Amygdala (tissue), 56 donors: ENCODE measurements at regions not wholly inside any gene's neighbourhood (a gene's known extent, or its start where the extent isn't known, plus 50 kb on each side); places are given as distances from the start of the nearest gene placed in this dataset.
A peak's percentile ranks its signal among the peaks of the same experiment; 100 is the strongest.
"Not testable (repeated sequence)": the region's sequence is repeated elsewhere in the genome, so short reads cannot be mapped to it uniquely, and the experiment has no call there.

Experiments used
- DNase-seq, 56 donors: peaks; one replicate each; lab custom pipeline; 2025; lab: John Stamatoyannopoulos, UW

DNA sequence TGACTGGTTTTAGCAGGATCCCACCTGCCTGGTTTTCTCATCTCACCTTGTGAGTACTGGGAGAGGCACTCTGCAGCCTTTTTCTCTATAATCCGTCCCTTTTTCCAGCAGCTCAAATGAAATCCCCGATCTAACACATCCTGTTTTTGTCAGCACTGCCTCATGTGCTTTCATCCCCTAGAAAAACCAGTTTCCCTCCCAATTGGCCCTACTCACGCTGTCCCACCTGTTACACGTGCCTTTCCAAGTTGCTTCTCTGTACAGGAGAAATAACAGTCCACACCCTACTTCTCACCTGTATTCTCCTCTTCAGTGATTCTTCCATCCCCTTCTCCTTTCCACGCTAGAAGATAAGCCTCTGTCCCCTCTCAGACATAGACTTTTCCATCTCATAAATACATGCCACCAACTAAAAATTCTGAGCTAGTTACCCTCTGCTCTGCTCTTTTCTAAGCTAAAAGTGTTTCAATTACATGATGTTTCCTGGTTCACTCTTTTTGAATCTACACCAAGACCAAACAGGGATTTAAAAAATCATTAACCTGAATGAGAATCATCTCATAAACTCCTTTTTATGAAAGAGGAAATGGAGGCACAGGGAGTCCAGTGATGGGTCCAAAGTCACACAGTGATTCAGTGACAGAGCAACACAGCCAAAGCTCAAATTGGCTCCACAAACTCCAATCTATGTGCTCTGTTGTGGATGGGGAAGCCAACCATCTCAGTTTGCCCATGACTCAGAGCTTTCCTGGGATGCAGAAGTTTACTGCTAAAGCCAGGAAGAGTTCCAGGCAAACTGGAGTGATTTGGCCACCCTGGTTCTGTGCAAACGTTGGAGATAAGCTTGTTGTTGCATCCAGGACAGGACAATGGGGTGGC, 240.0 kb upstream of the TMEM132C start:
- DNase-seq = no peak

GRCh38 chr12:128033473-128033872, 233.5 kb upstream of the TMEM132C start:
- no peak for DNase-seq

- no peak for DNase-seq
Measured at GRCh38 chr12:128040971-128041370, 226.0 kb upstream of the TMEM132C start.

- DNase-seq = not testable (repeated sequence)
Measured at GRCh38 chr12:128042283-128042682, 224.7 kb upstream of the TMEM132C start.

DNA sequence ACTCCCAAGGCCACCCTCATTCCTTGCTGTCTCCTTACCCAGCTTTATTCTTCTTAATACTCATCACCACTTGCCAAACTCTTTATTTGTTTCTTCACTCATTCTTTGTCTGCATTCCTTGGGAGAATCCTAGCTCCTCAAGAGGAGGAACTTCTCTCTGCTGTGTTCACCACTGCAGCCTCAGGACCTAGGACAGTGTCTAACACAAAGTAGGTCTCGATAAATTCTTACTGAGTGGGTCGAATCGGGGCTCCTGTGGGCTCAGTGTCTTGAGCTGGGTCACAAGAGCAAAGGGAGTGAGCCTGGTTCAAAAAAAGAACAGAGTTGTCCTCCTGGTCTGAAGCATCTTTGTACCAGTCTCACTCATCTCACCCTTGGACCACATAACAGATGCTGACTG, 224.1 kb upstream of the TMEM132C start:
- no peak for DNase-seq

GRCh38 chr12:128043317-128043716, 223.7 kb upstream of the TMEM132C start:
- DNase-seq = no peak

DNA sequence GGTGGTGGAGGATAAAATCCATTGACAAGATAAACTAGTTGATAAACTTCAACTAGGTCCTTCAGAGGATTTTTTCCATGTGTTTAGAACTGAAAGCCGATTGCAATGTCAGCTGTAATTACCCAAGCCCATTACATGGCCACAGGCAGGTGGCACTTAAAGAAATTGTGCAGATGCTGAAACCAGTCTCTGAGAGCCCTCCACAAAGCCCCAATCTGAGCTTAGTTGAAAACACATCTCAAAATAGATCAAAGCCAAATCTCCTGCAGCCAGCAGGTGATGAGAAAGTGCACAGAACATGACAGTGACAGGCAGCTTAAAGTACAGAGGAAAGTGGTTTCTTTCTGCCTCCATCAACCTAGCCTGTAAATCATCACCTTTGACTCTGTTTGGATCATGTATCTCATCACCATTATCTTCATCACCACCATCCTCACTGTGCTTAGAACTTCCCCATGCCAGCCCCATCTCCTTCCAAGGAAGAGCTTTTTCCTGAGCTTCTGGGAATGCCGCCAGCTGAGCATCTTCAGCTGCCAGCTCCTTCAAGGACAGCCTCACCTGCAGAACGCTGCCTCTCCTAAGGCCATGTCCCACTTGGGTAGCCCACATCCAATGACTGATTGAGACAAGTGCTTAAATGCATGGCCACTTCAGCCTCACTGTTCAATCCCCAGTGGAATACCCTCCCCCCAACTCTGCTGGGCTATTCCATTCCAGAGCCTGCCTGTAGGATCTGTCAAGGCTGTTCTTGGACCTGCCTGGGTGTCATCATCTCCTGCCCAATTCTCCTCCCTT, 219.5 kb upstream of the TMEM132C start:
- no peak for DNase-seq

- DNase-seq = no peak
Measured at GRCh38 chr12:128052331-128052730, 214.6 kb upstream of the TMEM132C start.

DNA sequence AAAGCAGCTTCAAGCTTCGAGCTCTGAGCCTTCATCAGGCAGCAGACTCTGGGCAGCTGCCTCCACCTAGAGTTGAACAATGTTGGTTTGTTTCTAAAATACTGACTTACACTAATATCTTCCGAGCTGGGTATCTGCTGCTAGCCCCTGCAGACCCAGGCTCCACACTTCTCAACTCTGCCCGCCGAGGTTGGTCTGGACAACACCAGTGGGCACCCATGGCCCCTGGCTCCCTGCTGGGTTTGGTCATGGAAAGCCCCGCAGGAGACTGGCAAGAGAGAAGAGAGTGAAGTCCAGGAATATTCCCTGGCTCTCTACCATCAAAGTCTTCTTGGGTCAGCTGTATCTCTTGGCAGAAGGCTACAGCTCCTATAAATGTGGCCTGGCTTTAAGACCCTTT, 214.2 kb upstream of the TMEM132C start:
- DNase-seq = no peak

DNA sequence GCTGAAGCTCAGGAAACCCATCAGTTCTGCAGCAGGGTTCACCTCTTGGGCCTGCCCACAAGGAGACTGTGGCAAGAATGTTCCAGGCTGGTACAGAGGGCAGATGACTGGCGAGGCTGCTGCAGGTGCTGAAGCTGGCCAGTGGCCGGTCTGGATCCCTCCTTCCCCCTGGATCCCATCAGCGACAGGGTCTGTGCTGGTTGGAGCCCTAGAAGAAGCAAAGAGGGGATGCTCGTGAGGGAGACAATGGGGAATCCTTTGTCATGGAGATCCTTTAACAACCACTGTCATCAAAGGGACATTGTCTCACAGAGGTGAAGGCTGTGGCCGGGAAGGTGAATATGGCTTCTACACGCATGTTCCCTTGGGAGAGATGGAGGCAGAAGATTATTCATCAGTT, 211.4 kb upstream of the TMEM132C start:
- no peak for DNase-seq

DNA sequence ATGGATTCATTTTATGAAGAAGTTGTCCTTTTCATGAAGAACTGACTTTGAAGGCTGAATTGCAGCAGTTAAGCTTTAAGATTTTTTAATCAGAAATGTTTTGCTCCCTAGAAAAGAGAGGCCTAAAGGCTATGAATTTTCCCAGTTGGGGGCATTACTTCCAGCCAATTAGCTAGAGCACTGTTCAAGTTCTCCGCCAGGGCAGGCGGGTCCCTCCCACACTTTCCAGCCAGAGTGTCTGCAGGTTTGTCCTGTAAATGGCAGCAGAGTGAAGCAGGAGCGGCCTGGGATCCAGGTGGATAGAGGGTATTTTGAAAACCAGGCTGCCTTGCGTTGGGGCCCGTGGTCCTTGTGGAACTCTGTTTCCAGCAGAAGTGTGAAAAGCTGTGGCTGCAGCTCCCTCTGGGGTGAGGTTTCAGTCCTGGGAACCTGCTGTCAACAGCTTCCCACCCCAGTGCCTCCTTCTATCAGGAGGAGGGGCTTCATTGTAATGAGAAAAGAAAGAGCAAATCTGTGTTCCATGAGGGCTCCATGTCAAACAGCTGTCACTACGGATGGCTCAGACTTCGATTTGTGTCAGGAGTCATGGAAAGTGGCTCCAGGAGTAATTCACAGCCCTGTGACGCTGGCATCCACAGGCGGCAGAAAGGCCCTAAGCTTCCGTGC, 210.7 kb upstream of the TMEM132C start:
- no peak for DNase-seq

DNA sequence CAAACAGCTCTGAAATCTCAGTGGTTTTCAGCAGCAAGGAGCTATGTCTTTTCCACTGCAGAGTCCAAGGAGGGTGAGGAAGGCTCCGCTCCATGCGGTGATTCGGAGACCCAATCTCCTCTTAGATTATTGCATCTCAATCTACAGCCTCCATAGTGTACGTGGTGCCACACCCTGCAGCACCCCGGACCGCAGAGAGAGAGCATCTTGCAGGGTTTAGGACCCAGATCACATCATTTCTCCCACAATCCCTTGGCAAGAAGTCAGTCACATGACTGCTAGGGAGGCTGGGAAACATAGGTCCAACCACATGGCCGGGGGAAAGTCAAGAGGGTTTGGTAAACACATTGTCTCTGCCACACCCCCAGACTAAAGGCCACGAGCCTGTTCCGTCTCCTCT, 209.4 kb upstream of the TMEM132C start:
- DNase-seq = no peak

DNA sequence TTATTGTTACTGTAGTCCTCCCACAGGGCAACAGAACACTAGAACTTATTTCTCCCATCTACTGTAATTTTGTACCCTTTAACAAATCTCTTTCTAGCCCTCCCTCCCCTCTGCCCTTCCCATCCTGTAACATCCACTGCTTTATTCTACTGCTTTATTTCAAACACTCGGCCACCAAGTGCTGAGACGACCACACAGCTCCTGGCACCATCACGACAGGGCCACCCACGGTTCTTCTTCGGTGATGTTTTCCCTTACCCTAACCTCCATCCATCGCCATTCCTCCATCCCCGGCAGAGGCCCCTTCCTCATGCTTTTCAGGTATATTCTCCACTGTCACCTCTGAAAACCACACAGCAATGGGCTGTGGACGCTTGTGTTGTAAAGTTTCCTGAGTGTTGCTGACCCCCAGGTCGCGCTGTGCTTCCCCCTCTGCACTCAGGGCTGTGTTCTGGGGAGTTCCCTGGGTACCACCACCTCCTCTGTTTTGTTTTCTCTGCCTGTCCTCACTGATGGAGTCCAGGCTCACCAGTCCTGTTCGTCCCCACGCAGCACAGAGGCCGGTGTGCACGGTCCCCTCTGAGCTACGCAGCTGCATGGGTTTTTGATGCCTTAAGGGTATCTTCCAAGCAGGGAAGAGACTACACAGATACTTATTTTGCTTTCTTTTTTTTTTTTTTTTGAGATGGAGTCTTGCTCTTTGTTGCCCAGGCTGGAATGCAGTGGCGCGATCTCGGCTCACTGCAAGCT, 207.2 kb upstream of the TMEM132C start:
- no peak for DNase-seq

- no peak for DNase-seq
Measured at GRCh38 chr12:128068211-128068610, 198.8 kb upstream of the TMEM132C start.

DNA sequence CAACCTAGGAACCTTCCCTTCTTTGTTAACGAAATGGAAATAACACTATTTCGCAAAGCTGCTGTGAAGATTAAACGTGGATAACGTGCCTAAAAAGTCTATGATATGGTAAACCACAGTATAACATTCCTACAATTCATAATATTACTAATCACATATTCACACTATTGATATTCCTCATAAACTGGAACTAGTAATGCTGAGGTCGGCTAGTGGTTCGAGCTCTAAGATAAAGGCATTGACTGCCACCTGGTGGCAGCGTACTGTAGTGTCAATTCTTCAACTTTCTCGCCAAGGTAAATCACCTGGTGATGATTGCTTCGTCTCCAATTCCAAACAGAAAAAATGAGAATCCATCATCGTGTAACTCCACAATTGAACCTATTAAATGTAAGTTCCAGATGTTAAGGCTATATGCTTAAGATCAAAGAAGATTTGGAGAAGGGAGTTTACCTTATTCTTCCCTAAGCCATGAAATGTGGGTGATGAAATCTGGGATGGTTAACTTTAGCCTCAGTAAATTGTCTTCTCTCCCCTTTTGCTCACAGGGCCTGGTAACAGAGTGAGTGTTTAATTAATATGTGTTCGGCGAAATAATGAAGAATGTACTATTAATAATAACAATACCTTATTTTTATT, 197.5 kb upstream of the TMEM132C start:
- peak in 18 of 56 donors; percentile 0 to 45 (median 6) for DNase-seq

DNA sequence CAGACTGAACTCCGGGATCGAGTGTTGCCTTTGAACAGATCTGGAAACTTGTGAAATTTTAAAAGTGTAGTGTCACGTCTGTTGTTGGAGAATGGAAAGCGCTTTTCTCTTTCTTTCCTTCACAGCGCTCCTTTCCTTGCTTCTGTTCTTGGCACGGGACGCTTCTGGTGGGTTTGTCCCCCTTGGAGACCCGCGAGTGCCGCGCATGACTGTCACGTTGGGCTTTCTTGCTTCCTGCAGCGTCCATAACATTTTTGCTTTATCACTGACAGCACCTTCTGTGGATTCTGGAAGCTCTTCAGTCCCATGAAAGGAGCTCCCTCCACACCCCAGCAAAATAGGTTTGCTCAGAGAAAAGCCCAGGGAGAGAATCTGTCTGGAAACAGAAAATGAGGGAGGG, 193.0 kb upstream of the TMEM132C start:
- no peak for DNase-seq

- no peak for DNase-seq
Measured at GRCh38 chr12:128075332-128075731, 191.6 kb upstream of the TMEM132C start.

- DNase-seq = no peak
Measured at GRCh38 chr12:128076188-128076587, 190.8 kb upstream of the TMEM132C start.

- no peak for DNase-seq
Measured at GRCh38 chr12:128077211-128077916, 189.6 kb upstream of the TMEM132C start.
